Keratinocyte (primary cell): ENCODE measurements at regions not wholly inside any gene's neighbourhood (a gene's known extent, or its start where the extent isn't known, plus 50 kb on each side); places are given as distances from the start of the nearest gene placed in this dataset.

ENCODE experiments used
- DNase-seq: peaks from one replicate; pipeline ENCODE4 v3.0.0-alpha.2; 2011; ENCODE audit warnings: low read depth, missing footprints, low spot score
- FAIRE-seq: peaks from 2 replicates; lab custom pipeline; 2011; peaks lifted over from hg19 to GRCh38; lab: Jason Lieb, UNC
- H2AFZ ChIP-seq: 2 replicates; pipeline ENCODE4 v1.6.0; 2012; ENCODE audit warnings: low read length, control low read depth, inconsistent platforms; ENCODE audit not compliant: control insufficient read depth
- H3K27ac ChIP-seq: 2 replicates; pipeline ENCODE4 v1.5.1; 2011; ENCODE audit warnings: low read length; ENCODE audit not compliant: control insufficient read depth, insufficient read depth
- H3K27me3 ChIP-seq: 3 replicates; pipeline ENCODE4 v1.6.0; 2011; ENCODE audit warnings: low read length; ENCODE audit not compliant: control insufficient read depth, insufficient read depth; ENCODE audit errors: extremely low read depth
- H3K36me3 ChIP-seq, 2 experiments: 2 replicates in 1 of 2; 3 replicates in 1 of 2; pipeline ENCODE4 v1.5.1; 2011; ENCODE audit warnings: low read length in 2 of 2, mild to moderate bottlenecking in 1 of 2; ENCODE audit not compliant: control insufficient read depth in 2 of 2, insufficient read depth in 2 of 2; ENCODE audit errors: extremely low read depth in 1 of 2
- H3K4me1 ChIP-seq: 3 replicates; pipeline ENCODE4 v1.5.1; 2011; ENCODE audit warnings: low read length; ENCODE audit not compliant: control insufficient read depth, insufficient read depth; ENCODE audit errors: extremely low read depth
- H3K4me2 ChIP-seq: 3 replicates; pipeline ENCODE4 v1.6.0; 2011; ENCODE audit warnings: low read depth, low read length; ENCODE audit not compliant: control insufficient read depth, insufficient read depth; ENCODE audit errors: extremely low read depth
- H3K4me3 ChIP-seq, 3 experiments: fragments of 200-600 bp in 1 of 3; sonication (generic) in 1 of 3; 2 replicates in 2 of 3; 3 replicates in 1 of 3; pipeline ENCODE4 v1.5.1; 2011 to 2016; ENCODE audit warnings: low read length in 3 of 3, mild to moderate bottlenecking in 3 of 3, control low read depth in 2 of 3, inconsistent platforms in 1 of 3, low read depth in 1 of 3, mixed read lengths in 1 of 3, mixed run types in 1 of 3, moderate library complexity in 1 of 3; ENCODE audit not compliant: control insufficient read depth in 2 of 3, insufficient read depth in 2 of 3; ENCODE audit errors: extremely low read depth in 1 of 3
- H3K79me2 ChIP-seq: 2 replicates; pipeline ENCODE4 v1.6.0; 2012; ENCODE audit warnings: low read length; ENCODE audit not compliant: control insufficient read depth, insufficient read depth
- H3K9ac ChIP-seq: 3 replicates; pipeline ENCODE4 v1.6.0; 2011; ENCODE audit warnings: low read length; ENCODE audit not compliant: control insufficient read depth, insufficient read depth; ENCODE audit errors: extremely low read depth
- H3K9me1 ChIP-seq: 3 replicates; pipeline ENCODE4 v1.6.0; 2011; ENCODE audit warnings: low read length; ENCODE audit not compliant: control insufficient read depth, insufficient read depth; ENCODE audit errors: extremely low read depth
- H3K9me3 ChIP-seq: 2 replicates; pipeline ENCODE4 v1.5.1; 2012; ENCODE audit warnings: low read depth, low read length; ENCODE audit not compliant: control insufficient read depth
- H4K20me1 ChIP-seq: 3 replicates; pipeline ENCODE4 v1.6.0; 2011; ENCODE audit warnings: low read length; ENCODE audit not compliant: control insufficient read depth, insufficient read depth; ENCODE audit errors: extremely low read depth
- CTCF ChIP-seq, 3 experiments: IDR thresholded peaks in 1 of 3; conservative IDR thresholded peaks in 1 of 3; optimal IDR thresholded peaks in 1 of 3; 2 replicates in 2 of 3; 3 replicates in 1 of 3; pipeline versions ENCODE3 to v1.5.1; 2011; ENCODE audit warnings: low read length in 3 of 3, mild to moderate bottlenecking in 3 of 3, moderate library complexity in 2 of 3, control low read depth in 1 of 3, inconsistent platforms in 1 of 3; ENCODE audit not compliant: insufficient read depth in 2 of 3; ENCODE audit errors: extremely low read depth in 1 of 3
- EZH2 ChIP-seq: IDR thresholded peaks from one replicate; pipeline ENCODE4 v1.6.1; 2012; ENCODE audit warnings: inconsistent platforms, mild to moderate bottlenecking, low read length, moderate library complexity
- dilution Hi-C: fragments of 300-500 bp; cut with MboI; formaldehyde crosslinking; loops from one replicate; pipeline ENCODE4 v1.7.0; 2020; ENCODE audit warnings: low sequenced_read_pairs; ENCODE audit not compliant: extremely low pct_ligation_motif_present

DNA sequence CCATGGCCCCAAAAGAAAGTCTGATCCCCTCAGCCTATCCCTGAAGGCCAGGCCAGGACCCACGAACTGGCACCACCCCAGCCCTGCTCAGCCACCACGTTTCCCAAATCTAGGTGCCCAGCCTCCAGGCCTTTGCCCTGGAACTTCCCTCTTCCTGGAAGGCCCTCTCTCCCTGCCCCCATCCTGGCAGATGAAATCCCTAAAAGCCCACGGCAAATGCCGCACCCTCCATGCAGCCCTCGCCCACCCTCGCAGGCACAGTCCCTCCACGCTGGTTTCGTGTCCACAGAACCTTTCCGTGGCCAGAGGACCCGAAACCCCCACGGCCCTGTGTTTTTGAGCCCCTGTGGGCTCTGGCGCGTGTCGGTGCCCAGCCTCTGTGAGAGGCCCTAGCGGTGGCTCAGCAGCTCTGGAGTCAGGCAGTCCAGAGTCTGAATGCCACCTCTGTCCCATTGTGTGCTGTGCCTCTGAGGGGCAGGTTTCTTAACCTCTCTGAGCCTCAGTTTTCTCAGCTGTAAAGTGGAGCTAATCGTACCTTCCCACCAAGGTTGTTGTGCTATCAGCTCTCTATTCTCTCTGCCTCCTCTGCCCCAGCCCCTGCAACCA is 138.5 kb upstream of the IQSEC1 start:
- Histone ChIP-seq H4K20me1 (no peaks in the 10 kb centered on the region), H3K9me3 (no peaks in the 10 kb centered on the region), H3K9me1 (no peaks in the 10 kb centered on the region), H3K36me3 (no peaks in the 10 kb centered on the region), H3K27ac (no peak overlapping the region), H3K27me3 (peaks cover 4% of the 10 kb centered on the region), H2AFZ (no peak overlapping the region), H3K9ac (no peak overlapping the region), H3K4me1 (peaks cover 4% of the 10 kb centered on the region), H3K4me2 (no peak overlapping the region), H3K4me3 (no peak overlapping the region), H3K79me2 (no peaks in the 10 kb centered on the region)
- dilution Hi-C loops: no loop called here
- no peak for DNase-seq
- TF ChIP-seq CTCF (optimal IDR thresholded peaks at IDR 0.05 in 1 of 3, IDR thresholded peaks at IDR 0.05 in 1 of 3, conservative IDR thresholded peaks at IDR 0.05 in 1 of 3; ENCODE audit: extremely low read depth in 1 of 3, insufficient read depth in 2 of 3, low read length in 3 of 3) (no peak), EZH2 (no peak)
- no peak for FAIRE-seq

DNA sequence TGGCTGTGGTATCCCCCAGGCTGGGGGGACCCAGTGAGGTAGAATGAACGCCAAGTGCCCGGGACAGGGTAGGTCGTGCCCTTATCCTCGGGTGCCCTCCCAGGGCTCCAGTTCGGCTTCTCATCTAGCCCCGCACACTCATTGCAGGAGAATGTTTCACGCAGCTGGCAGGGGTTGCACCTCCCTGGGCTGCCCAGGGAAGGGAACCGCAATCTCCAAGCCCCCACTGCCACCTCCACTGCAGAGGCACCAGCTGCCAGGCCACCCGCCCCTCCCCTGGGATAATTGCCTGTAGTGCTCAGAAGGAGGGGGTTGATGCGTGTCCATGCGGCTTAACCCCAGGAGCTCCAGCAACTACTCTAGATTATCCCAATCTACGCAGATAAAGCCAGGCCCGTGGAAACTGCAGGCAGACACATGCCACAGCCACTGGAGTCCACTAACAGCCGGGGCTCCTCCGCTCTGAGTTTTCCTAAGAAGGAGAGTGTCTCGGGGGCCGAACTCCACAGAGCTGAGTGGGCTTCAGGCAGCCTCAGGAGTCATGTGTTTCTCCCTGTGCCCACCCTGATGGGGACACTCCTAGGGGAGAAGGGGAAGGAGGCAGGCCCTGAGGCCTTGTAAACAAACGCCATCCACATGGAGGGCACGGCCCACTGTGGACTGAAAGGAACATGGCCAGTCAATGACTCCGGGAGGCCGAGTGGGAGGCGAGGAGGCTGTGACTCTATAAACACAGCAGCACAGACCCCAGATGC is 137.2 kb upstream of the IQSEC1 start:
- DNase-seq: no peak
- TF ChIP-seq EZH2 (no peak), CTCF (optimal IDR thresholded peaks at IDR 0.05 in 1 of 3, IDR thresholded peaks at IDR 0.05 in 1 of 3, conservative IDR thresholded peaks at IDR 0.05 in 1 of 3; ENCODE audit: extremely low read depth in 1 of 3, insufficient read depth in 2 of 3, low read length in 3 of 3) (no peak)
- Histone ChIP-seq H4K20me1 (no peaks in the 10 kb centered on the region), H3K4me2 (no peak overlapping the region), H2AFZ (no peak overlapping the region), H3K4me1 (no peaks in the 10 kb centered on the region), H3K79me2 (no peaks in the 10 kb centered on the region), H3K9ac (no peak overlapping the region), H3K27me3 (peaks cover 5% of the 10 kb centered on the region), H3K36me3 (no peaks in the 10 kb centered on the region), H3K27ac (no peak overlapping the region), H3K9me3 (no peaks in the 10 kb centered on the region), H3K4me3 (no peak overlapping the region), H3K9me1 (no peaks in the 10 kb centered on the region)
- no peak for FAIRE-seq
- dilution Hi-C loops: no loop called here
